HepG2 (cell line): ENCODE measurements at regions not wholly inside any gene's neighbourhood (a gene's known extent, or its start where the extent isn't known, plus 50 kb on each side); places are given as distances from the start of the nearest gene placed in this dataset.

Experiments
- ATAC-seq: fragments of 200-7000 bp; cut with Tn5 transposase; 3 replicates; pipeline ENCODE4 v1.9.1; 2020; ENCODE audit warnings: mild to moderate bottlenecking, moderate library complexity
- BruUV-seq: library from RNA; stranded (reverse); fragments of 400-500 nt; replicated peaks from 2 replicates; lab custom pipeline; 2021; lab: Mats Ljungman, UMichigan
- CTCF ChIA-PET: fragments of 300-600 bp; formaldehyde crosslinking; extraction: SDS; loops from one replicate; lab custom pipeline; 2021; ENCODE audit warnings: low total read pairs, inconsistent platforms, low intra/inter-chr PET ratio; lab: Yijun Ruan, JAX
- POLR2A ChIA-PET: fragments of 350-600 bp; sonication (Branson Sonifier 250); formaldehyde crosslinking; loops from one replicate; lab custom pipeline; 2020; ENCODE audit warnings: antibody characterized with exemption, inconsistent platforms; lab: Yijun Ruan, JAX
- DNase-seq: peaks from one replicate; pipeline ENCODE4 v3.0.0-alpha.2; 2015; ENCODE audit warnings: low spot score
- FAIRE-seq: peaks from 3 replicates; lab custom pipeline; 2011; peaks lifted over from hg19 to GRCh38; lab: Jason Lieb, UNC
- H2AFZ ChIP-seq: one replicate; pipeline ENCODE4 v1.6.1; 2011; ENCODE audit warnings: low read length, inconsistent platforms
- H3K27ac ChIP-seq: fragments of 300-600 bp; 3 replicates; pipeline ENCODE4 v1.8.0; 2011; ENCODE audit warnings: mixed run types, mild to moderate bottlenecking, mixed read lengths, low read length, inconsistent platforms; ENCODE audit not compliant: insufficient read depth; ENCODE audit errors: extremely low read length
- H3K27me3 ChIP-seq, 2 experiments: fragments of 200-600 bp in 1 of 2; 2 replicates in 1 of 2; 3 replicates in 1 of 2; pipeline versions ENCODE4 v1.6.0 to v1.8.0; 2011; ENCODE audit warnings: low read length in 2 of 2, mild to moderate bottlenecking in 2 of 2, moderate library complexity in 2 of 2, inconsistent platforms in 1 of 2; ENCODE audit not compliant: insufficient read depth in 2 of 2, control insufficient read depth in 1 of 2
- H3K36me3 ChIP-seq, 2 experiments: fragments of 200-600 bp in 1 of 2; replicated peaks in 1 of 2; 2 replicates in 1 of 2; 3 replicates in 1 of 2; pipeline versions ENCODE4 v1.5.1 to v1.8.0; 2011; ENCODE audit warnings: low read length in 2 of 2, inconsistent platforms in 1 of 2; ENCODE audit not compliant: insufficient read depth in 2 of 2, control insufficient read depth in 1 of 2
- H3K4me1 ChIP-seq: 2 replicates; pipeline ENCODE4 v1.5.1; 2012; ENCODE audit warnings: low read length, inconsistent platforms; ENCODE audit not compliant: insufficient read depth
- H3K4me2 ChIP-seq: 2 replicates; pipeline ENCODE4 v1.6.0; 2011; ENCODE audit warnings: low read depth, low read length, inconsistent platforms
- H3K4me3 ChIP-seq, 3 experiments: fragments of 200-600 bp in 1 of 3; sonication (generic), shearing (Covaris generic) in 1 of 3; replicated peaks in 1 of 3; 2 replicates each; pipeline ENCODE4 v1.5.1; 2011 to 2016; ENCODE audit warnings: low read length in 3 of 3, inconsistent platforms in 2 of 3, low read depth in 2 of 3, mild to moderate bottlenecking in 2 of 3, control low read depth in 1 of 3, mixed read lengths in 1 of 3; ENCODE audit not compliant: insufficient read depth in 1 of 3
- H3K79me2 ChIP-seq: one replicate; pipeline ENCODE4 v1.6.1; 2011; ENCODE audit warnings: low read length, inconsistent platforms; ENCODE audit not compliant: insufficient read depth
- H3K9ac ChIP-seq: 2 replicates; pipeline ENCODE4 v1.6.0; 2011; ENCODE audit warnings: mild to moderate bottlenecking, low read depth, low read length, inconsistent platforms; ENCODE audit not compliant: insufficient read depth
- H3K9me3 ChIP-seq: 2 replicates; pipeline ENCODE4 v1.5.1; 2012; ENCODE audit warnings: mild to moderate bottlenecking, low read length
- H4K20me1 ChIP-seq: 2 replicates; pipeline ENCODE4 v1.6.0; 2011; ENCODE audit warnings: inconsistent platforms, mild to moderate bottlenecking, low read length, moderate library complexity; ENCODE audit not compliant: insufficient read depth
- EEA1 ChIP-seq: sonication (generic); formaldehyde crosslinking; IDR thresholded peaks from 2 replicates; pipeline ENCODE4 v1.5.1; 2020; ENCODE audit warnings: mild to moderate bottlenecking, missing genetic modification reagents, borderline replicate concordance
- GFI1 ChIP-seq: sonication (generic); formaldehyde crosslinking; IDR thresholded peaks from 2 replicates; pipeline ENCODE4 v1.5.0; 2020; ENCODE audit warnings: missing genetic modification reagents, mild to moderate bottlenecking, borderline replicate concordance
- HHEX ChIP-seq: IDR thresholded peaks from 2 replicates; pipeline ENCODE4 v1.6.1; 2016; ENCODE audit warnings: control low read depth
- KLF15 ChIP-seq: sonication (generic); formaldehyde crosslinking; IDR thresholded peaks from 2 replicates; pipeline ENCODE4 v1.8.1; 2023; ENCODE audit warnings: borderline replicate concordance, mild to moderate bottlenecking, inconsistent platforms, missing genetic modification reagents, mixed read lengths
- PHF21A ChIP-seq: sonication (generic); formaldehyde crosslinking; IDR thresholded peaks from 2 replicates; pipeline ENCODE4 v1.5.0; 2020; ENCODE audit warnings: mild to moderate bottlenecking, missing genetic modification reagents
- RFX3 ChIP-seq: IDR thresholded peaks from 2 replicates; pipeline ENCODE4 v1.6.1; 2016; ENCODE audit warnings: missing biosample characterization, missing genetic modification reagents
- ZNF263 ChIP-seq: sonication (generic); formaldehyde crosslinking; IDR thresholded peaks from 2 replicates; pipeline ENCODE4 v1.4.0; 2020; ENCODE audit warnings: missing genetic modification reagents
- ZNF530 ChIP-seq: sonication (generic); formaldehyde crosslinking; IDR thresholded peaks from 2 replicates; pipeline ENCODE4 v1.5.0; 2020; ENCODE audit warnings: low read depth, mild to moderate bottlenecking, missing genetic modification reagents
- ZNF644 ChIP-seq: IDR thresholded peaks from 2 replicates; pipeline ENCODE4 v1.6.1; 2016; ENCODE audit warnings: low read depth
- WGBS: methylation state at CpG from one replicate; pipeline ENCODE4 v1.1.6; 2017; ENCODE audit warnings: low lambda C conversion rate; 5-methylcytosine and 5-hydroxymethylcytosine counted together
- in situ Hi-C: cut with HindIII; loops from 2 replicates; pipeline ENCODE4 v1.10.0; 2017; ENCODE audit warnings: low pct_unique_long_range_greater_than_20kb; ENCODE audit not compliant: extremely low pct_ligation_motif_present
- intact Hi-C: fragments of 100-400 bp; cut with micrococcal nuclease; formaldehyde crosslinking; loops from one replicate; pipeline ENCODE4 v1.10.0; 2022; ENCODE audit not compliant: unreplicated experiment
- TF ChIP-seq, protein P1 (sequence below): sonication (generic); formaldehyde crosslinking; IDR thresholded peaks from 2 replicates; pipeline ENCODE4 v1.4.0; 2020; ENCODE audit warnings: missing genetic modification reagents
- TF ChIP-seq, protein P2 (sequence below): sonication (generic); formaldehyde crosslinking; IDR thresholded peaks from 2 replicates; pipeline ENCODE4 v1.8.1; 2022; ENCODE audit warnings: mild to moderate bottlenecking, missing genetic modification reagents
- TF ChIP-seq, protein P3 (sequence below): IDR thresholded peaks from 2 replicates; pipeline ENCODE4 v1.6.1; 2012; ENCODE audit warnings: inconsistent platforms

DNA sequence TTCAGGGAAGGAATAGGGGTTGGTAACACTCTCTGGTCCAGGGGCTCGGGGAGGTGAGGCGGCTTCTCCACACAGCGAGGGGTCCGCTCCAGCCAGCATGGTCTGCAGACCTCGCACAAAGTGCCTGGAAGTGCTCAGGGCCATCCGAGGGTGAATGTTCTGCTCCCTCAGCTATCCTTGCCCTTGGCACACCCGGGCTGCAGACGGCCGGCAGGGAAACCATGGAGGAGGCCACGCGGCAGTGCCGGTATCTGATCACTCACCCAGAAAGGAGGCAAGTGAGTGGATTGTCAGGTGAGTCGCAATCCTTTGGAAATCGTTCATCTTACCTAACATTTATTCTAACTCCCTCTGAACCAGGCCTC is 62.0 kb downstream of the DLL1 start:
- FAIRE-seq (no peak), ATAC-seq (no peak), DNase-seq (no peak)
- no TSS peak for BruUV-seq
- no peak for TF ChIP-seq EEA1
- intact Hi-C loops: no loop called here
- H4K20me1 ChIP-seq: no peaks in the 10 kb centered on the region; the same call in 1 of the 2 replicates
- peaks cover 16 to 95% of the 10 kb centered on the region in 2 experiments for H3K27me3 ChIP-seq
- 43% methylated on average over 12 of the region's 14 CpGs for WGBS
- in situ Hi-C loops: no loop called here
- no peak overlapping the region for H3K27ac ChIP-seq
- no peaks in the 10 kb centered on the region for H3K4me1 ChIP-seq
- H3K79me2 ChIP-seq: no peaks in the 10 kb centered on the region
- ChIA-PET CTCF (no interaction called here), POLR2A (no interaction called here)
- no peak overlapping the region for H3K9ac ChIP-seq
- no peaks in the 10 kb centered on the region for H3K36me3 ChIP-seq
- H3K4me2 ChIP-seq: no peak overlapping the region
- no peak overlapping the region for H2AFZ ChIP-seq
- no peaks in the 10 kb centered on the region for H3K9me3 ChIP-seq
- no peak overlapping the region for H3K4me3 ChIP-seq

DNA sequence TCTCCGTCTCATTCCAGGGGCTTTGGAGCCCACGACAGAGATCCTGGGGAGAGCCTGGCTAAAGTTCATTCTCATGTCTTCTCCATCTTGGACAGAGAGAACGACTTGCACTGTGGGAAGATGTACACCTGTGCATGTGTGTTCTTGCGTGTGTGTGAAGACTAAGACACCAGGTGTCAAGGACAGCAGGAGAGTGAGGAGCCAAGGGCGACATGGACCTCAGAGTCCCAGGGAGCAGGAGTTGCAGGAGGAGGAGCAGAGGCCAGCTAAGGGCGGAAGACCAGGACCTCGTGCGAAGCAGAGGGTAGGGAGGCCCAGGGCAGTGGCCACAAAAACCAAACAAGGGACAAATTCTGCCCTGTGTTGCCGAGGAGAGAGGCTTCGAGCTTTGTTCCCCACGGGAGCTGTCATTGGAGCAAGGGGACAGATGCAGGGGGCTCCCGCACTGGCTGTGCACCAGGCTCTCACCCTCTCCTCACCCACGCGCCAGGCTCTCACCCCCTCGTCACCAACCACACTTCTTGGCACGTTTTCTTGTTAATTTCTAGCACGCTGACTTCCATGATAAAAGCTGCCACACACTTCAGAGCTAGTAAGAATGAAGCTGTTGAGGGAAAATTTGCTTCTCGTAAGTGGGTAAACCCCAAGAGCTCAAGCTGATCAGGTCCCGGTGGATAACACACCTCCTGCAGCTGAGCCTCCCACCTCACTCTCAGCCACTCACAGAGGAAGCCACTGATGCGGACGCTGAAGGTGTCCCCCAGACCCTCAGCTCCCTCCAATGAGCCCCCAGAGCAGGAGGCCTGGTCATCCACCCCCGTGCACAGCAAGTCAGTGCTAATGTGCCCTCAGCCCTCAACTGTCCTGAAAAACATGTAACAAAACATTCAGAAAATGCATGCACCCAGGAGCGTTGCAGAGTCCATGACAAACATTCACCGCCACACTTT is 62.6 kb downstream of the DLL1 start:
- no peaks in the 10 kb centered on the region for H3K4me1 ChIP-seq
- H3K4me3 ChIP-seq: no peak overlapping the region
- no peak overlapping the region for H3K9ac ChIP-seq
- in situ Hi-C loops (no loop called here), intact Hi-C loops (no loop called here)
- ChIA-PET POLR2A (no interaction called here), CTCF (no interaction called here)
- WGBS: 28% methylated on average over 22 of the region's 24 CpGs
- ATAC-seq: no peak
- no peaks in the 10 kb centered on the region for H3K36me3 ChIP-seq
- peaks cover 18 to 95% of the 10 kb centered on the region in 2 experiments for H3K27me3 ChIP-seq
- no peak overlapping the region for H3K4me2 ChIP-seq
- no peak for DNase-seq
- no TSS peak for BruUV-seq
- no peaks in the 10 kb centered on the region for H3K9me3 ChIP-seq
- FAIRE-seq: no peak
- no peaks in the 10 kb centered on the region for H3K79me2 ChIP-seq
- no peaks in the 10 kb centered on the region for H4K20me1 ChIP-seq
- no peak overlapping the region for H2AFZ ChIP-seq
- no peak overlapping the region for H3K27ac ChIP-seq
- TF ChIP-seq GFI1 (CRISPR knock-in tag) (no peak), RFX3 (CRISPR knock-in tag) (no peak), ZNF644 (CRISPR knock-in tag) (no peak), PHF21A (no peak), KLF15 (CRISPR knock-in tag) (no peak), ZNF263 (CRISPR knock-in tag) (no peak), ZNF530 (CRISPR knock-in tag) (no peak), HHEX (no peak)
- TF ChIP-seq, protein P1, sequence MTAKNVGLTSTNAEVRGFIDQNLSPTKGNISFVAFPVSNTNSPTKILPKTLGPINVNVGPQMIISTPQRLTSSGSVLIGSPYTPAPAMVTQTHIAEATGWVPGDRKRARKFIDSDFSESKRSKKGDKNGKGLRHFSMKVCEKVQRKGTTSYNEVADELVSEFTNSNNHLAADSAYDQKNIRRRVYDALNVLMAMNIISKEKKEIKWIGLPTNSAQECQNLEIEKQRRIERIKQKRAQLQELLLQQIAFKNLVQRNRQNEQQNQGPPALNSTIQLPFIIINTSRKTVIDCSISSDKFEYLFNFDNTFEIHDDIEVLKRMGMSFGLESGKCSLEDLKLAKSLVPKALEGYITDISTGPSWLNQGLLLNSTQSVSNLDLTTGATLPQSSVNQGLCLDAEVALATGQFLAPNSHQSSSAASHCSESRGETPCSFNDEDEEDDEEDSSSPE (CRISPR knock-in tag): no peak
- TF ChIP-seq, protein P2, sequence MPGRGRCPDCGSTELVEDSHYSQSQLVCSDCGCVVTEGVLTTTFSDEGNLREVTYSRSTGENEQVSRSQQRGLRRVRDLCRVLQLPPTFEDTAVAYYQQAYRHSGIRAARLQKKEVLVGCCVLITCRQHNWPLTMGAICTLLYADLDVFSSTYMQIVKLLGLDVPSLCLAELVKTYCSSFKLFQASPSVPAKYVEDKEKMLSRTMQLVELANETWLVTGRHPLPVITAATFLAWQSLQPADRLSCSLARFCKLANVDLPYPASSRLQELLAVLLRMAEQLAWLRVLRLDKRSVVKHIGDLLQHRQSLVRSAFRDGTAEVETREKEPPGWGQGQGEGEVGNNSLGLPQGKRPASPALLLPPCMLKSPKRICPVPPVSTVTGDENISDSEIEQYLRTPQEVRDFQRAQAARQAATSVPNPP: no peak
- TF ChIP-seq, protein P3, sequence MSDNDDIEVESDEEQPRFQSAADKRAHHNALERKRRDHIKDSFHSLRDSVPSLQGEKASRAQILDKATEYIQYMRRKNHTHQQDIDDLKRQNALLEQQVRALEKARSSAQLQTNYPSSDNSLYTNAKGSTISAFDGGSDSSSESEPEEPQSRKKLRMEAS: no peak
